Right ventricle myocardium superior (tissue), 1 donor: ENCODE measurements at regions not wholly inside any gene's neighbourhood (a gene's known extent, or its start where the extent isn't known, plus 50 kb on each side); places are given as distances from the start of the nearest gene placed in this dataset.

Experiments
- ATAC-seq: fragments of 200-7000 bp; cut with Tn5 transposase; one replicate; pipeline ENCODE4 v1.9.1; 2020; ENCODE audit warnings: mild to moderate bottlenecking; ENCODE audit not compliant: poor library complexity
- DNase-seq: peaks from one replicate; pipeline ENCODE4 v3.0.0-alpha.2; 2020
- intact Hi-C: fragments of 100-400 bp; cut with DNase I; formaldehyde crosslinking; loops from one replicate; pipeline ENCODE4 v1.11.2; 2022
- donor health status: DM: no; HTN: yes; CAD: no; lungs with severe emphysema.

DNA sequence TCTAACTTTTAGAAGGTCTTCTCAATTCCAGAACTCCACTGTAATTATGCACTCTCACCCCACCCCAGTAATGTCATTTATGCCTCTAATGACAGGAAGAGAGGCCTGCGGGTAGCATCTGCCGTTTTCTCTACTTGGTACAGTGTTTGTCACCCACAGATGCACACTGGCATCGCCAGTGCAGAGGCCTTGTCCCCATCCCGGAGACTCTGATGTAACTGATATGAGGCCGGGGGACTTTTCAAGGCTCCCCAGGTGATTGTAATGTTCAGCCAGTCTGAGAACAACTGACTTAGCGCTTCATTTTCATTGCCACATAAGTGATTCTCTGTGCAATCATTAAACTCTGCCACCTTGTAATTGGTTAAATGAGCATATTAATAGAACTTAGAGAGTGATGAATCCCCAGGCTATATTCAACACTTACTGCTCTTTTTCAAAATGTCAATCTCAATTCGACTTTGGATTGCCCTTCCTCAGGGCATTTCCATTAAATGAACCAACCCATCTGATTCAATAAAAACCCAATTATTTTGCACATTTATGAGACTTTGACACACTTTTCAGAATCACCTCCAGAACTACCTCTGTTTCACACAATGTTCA lies 113.2 kb downstream of the HERPUD2 start:
- DNase-seq, result no peak
- no peak for ATAC-seq
- intact Hi-C loops, result no loop called here

DNA sequence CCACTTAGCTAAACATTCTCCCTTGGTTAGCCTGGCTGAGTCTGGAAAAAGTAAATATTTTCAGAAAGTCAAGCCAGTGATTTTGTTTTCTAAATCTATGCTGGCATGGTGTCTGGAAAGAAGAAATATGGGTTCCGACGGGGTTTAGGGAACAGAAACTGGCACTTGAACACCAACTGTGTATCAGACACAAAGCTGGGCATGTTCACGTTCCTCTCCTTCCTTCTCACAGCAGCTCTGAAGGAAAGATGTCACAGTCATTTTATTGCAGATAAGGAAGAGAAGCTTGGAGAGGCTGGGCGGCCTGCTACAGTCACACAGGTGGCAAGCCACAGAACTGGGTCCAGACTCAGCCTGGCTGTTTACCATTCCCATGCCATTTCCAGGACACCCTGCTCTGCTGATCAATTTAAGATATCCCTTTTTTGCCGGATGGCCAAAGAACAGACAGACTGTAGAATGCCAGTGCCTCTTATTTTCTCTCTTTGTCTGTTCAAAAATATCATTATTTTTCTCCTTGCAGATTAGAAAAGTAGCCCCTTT lies 118.8 kb downstream of the HERPUD2 start:
- no peak for DNase-seq
- intact Hi-C loops, result no loop called here
- no peak for ATAC-seq

DNA sequence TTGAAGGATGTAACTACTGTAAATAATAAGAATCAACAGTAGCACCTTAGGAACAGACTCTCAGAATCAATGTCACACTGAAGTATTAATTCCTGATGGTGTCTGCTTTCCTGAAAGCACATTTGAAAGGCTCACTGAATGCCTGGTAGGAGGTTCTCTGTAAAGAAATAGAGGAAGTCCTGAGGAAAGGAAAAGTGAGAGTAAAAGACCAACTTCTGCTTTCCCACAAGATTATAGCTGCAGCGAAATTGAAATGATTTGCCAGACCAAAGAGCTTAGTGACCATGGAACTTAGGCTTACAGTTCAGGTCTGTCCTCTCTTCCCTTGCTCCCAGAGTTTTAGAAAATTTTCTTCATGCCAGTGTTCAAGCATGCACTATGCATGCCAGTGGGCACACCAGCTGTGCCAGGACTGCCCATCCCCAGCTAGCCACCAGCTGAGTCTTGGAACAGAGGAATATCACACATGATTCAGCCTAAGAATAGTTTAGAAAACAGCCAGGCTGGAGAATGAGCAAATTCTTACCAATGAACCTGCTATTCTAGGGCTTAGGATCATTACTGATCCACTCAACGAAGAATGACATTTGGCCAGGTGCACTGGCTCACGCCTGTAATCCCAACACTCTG lies 123.2 kb downstream of the HERPUD2 start:
- DNase-seq (no peak), ATAC-seq (peak; percentile 46)
- intact Hi-C loops, result no loop called here

DNA sequence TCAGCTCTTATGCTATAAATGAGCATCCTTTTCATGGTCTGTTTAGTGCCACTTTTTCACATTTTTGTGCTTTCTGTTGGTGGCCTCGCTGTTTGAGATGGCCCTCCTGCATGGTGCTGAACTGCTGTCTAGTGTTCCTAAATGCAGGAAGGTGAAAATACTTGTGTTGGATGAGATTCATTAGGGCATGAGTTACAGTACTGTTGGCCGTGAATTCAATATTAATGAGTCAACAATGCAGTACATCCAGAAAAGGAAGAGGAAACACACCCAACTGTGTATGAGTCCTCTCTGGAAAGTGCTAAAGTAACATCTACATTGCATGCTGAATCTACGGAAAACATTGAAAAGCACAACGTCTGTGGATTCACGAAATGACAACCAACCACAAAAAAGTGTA lies 124.0 kb downstream of the HERPUD2 start:
- DNase-seq (no peak), ATAC-seq (no peak)
- intact Hi-C loops, result no loop called here

DNA sequence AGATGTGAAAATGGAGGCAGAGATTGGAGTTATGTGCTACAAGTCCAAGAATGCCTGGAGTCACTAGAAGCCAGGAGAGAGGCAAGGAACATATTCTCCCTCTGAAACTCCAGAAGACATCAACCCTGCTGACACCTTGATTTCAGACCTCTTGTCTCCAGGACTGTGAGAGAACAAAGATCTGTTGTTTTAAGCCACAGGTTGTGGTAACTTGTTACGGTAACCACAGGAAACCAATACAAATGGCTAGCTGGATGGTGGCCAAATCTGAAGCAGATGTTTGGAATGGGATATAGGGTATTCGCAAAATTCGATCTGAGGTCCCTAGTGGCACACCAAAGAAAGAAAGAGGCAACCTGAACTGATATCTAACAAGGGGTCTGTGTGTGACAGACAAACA lies 129.0 kb downstream of the HERPUD2 start:
- DNase-seq, result no peak
- no peak for ATAC-seq
- intact Hi-C loops, result no loop called here

DNA sequence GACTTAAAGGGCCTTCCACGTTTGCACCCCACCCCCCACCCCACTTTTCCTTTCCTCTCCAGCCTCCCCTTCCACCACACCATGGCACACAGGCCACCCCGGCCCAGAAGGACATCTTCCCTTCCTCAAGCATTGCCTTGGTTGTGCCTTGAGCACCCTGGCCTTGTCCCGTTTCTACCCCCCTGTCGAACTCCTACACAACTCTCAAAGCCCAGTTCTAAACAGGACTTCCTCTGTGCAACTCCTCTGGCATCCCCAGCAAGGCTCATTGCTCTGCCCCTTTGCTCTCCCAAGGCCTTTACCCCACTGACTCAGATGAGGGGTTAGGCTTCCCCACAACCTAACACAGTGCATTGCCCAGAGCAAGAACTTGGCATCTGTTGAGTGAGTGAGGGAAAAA lies 136.1 kb downstream of the HERPUD2 start:
- no peak for ATAC-seq
- no peak for DNase-seq
- intact Hi-C loops, result no loop called here

DNA sequence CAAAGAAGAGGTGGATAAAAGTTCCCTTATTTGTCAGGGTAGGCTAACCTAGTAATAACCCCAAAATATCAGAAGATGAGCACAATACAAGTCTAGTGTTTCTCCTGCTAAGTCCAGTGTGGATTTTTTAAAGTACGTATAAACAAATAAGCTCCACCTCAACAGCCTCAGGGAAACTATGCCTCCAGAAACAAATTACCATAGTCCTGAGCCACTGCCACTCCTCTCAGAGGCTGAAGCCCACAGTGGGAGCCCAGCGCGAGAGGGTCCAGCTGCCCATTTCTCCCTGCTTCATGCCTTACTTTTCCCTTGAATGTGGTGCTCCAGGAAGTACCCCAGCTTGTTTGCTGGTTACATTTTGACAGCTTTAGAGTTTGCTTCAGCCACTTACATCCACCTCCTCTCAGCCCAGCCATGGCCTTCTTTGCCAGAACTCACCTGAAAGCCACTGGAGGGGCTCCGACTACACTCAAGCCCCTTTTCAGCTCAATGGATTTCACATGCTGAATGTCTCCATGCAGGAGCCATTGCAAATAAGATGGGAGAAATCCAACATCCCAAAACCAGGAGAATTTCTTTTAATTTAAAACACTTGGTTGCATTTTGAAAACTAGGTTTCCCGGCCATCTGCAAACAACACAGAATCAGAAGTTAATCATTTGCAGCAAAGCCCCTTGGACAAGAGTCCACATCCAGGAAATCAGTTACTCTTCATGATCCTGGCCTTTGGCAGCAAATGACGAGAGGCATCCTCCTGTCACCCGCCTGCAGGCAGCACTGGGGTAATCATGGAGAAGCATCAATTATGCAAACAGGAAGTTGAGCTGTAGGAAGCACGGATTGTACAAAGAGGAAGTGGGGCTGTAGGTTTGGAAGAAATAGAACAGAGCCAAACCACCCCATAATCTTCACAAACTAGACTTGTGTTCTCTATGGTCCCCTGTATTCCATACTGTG lies 138.1 kb downstream of the HERPUD2 start:
- no peak for DNase-seq
- no peak for ATAC-seq
- intact Hi-C loops, result no loop called here

DNA sequence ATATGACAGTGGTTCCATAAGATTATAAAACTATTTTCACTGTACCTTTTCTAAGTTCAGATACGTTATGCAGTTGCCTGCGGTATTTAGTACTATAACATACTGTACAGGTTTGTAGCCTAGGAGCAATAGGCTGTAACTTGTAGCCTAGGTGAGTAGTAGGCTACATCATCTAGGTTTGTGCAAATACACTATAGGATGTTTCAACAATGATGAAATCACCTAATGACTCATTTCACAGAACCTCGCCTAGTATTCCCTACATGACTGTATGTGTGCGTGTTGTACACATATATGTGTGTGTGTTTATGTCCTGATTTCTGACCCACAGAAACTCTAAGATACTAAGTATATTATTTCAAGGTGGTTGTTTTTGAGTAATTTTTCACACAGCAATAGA lies 139.0 kb downstream of the HERPUD2 start:
- intact Hi-C loops, result no loop called here
- no peak for DNase-seq
- ATAC-seq, result no peak

- DNase-seq (no peak), ATAC-seq (no peak)
- intact Hi-C loops, result no loop called here
Observed at GRCh38 chr7:35555386-35555785, 139.5 kb downstream of the HERPUD2 start.

DNA sequence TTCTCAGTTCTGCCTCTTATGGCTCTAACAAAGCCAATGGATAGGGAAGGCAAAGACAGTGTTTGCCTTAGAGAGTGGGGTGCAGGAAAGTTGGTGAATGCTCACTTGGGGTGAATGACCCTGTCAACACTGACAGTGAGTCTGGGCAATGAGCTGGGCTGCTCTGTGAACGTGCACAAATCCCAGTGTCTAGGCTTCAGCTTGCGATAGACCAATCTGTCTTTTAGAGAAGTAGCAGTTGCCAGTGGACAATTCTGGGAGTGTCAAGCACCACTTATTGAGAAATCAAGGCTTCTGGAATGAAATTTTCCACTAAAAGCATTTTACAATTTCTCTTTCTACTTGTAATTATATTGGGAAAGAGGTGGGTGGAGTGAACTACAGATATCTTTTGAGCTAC lies 141.4 kb downstream of the HERPUD2 start:
- DNase-seq, result no peak
- intact Hi-C loops, result no loop called here
- peak; percentile 53 for ATAC-seq

DNA sequence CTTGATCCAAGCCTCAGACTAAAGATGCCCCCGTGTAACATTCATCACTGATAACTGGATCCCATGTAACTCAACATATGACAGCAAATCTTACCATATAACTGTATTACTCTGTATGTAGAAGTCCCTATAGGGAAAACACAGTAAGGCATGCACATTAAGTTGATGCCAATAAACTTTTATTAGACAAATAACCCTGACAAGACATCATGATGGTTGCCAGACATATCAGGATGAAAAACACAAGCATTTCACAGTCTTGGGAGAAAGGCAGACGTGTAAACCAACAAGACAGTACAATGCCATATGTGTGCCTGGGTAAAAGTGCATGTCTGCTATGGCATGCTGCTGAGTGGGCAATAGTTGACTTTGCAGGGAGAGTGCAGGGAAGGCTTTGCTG lies 142.2 kb downstream of the HERPUD2 start:
- DNase-seq (no peak), ATAC-seq (no peak)

DNA sequence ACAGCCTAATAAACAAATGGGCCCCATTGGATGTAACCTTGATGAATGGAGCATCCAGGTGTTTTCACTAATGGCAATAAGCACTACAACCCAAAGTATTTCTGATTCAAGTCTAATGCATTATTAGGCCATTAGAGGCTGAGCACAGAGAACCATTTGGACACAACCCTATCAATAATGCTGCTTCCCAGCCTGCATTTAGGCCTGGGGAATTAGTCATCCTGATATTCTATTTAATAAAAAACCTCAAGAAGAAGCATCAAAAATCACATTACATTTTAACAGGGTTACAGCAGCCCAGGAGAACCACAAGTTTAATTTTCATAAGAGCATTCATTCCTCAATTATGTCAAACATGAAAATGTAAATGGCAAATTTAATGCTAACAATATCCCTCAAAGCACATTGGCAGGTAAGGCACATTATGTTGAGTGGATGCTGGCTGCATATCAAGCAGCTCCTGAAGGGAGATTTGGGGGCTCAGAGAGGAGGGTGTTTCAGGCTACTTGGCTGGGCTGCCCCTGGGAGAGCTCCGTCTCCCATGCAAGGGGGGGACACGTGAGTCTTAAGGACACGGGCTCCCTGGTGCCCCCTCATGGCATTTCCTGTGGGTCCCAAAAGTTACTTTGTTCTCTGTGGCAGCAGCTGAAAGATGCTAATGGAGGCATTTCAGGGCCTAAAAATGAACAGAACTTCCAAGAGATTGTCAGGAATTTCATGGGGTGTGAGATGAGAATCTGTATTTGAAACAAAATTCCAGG lies 143.4 kb downstream of the HERPUD2 start:
- DNase-seq (no peak), ATAC-seq (no peak)
- intact Hi-C loops, result no loop called here

More for the DNA sequence above, 142.2 kb downstream of the HERPUD2 start:
- intact Hi-C loops, result no loop called here

DNA sequence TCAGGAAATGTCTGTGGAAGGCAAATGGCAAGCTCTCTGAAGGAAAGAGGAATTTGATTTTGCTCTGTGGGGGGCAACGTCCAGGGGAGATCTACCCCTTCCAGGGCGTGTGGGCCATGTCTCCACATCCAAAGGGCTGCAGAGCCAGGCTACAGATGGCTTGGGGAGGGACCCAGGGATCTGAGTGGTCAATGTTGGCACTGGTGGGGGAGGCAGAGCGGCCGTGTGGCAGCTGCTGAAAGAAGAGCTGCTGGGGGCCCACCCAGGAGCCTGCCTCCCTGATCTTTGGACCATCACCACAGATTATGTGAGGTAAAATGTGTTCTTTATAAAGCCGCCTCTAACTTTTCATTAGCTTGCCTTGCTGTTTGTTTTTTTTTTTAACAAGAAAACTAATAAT lies 144.1 kb downstream of the HERPUD2 start:
- DNase-seq (no peak), ATAC-seq (no peak)
- intact Hi-C loops, result no loop called here

DNA sequence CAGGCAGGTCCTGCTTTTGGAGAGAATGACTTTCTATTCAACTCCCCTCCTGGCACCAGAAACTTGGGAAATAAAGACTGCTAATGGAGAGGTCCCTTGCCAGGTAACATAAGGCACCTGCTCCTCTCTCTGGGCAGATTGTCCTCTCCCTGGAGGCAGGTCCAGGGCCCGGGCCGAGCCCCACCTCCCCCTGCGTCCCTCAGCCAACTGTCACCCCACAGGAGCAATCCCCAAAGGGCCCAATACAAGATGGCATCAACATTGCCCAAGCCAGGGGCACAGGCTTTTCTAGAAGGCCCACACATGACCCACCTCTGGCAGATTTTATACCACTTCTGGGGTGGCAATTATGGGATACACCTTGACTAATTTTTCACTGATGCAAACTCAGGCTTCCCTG lies 145.2 kb downstream of the HERPUD2 start:
- no peak for DNase-seq
- no peak for ATAC-seq
- intact Hi-C loops, result no loop called here

DNA sequence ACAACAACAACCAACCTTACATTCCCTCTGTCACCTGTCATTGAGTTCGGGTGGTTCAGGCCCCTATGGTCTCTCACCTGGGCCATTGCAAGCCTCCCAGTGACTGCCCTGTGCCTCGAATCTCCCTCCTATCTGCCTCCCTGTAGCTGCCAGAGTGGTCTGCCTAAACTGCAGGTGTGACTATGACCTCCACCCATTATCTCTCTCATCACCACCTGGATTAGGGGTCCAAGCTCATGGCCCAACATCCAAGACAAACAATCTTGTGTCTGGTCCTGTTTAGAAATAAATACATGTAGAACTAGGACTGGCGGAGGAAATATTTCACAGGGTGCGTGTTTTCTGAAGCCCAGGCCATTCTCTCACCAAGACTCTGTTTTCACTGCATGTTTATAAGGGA lies 146.6 kb downstream of the HERPUD2 start:
- ATAC-seq (no peak), DNase-seq (no peak)
- intact Hi-C loops, result no loop called here

- intact Hi-C loops, result no loop called here
- no peak for ATAC-seq
Observed at GRCh38 chr7:35546691-35547429, 148.1 kb downstream of the HERPUD2 start.

GRCh38 chr7:35545831-35546230 lies 149.1 kb downstream of the HERPUD2 start:
- ATAC-seq (no peak), DNase-seq (no peak)
- intact Hi-C loops, result no loop called here

More at GRCh38 chr7:35546691-35547429, 148.1 kb downstream of the HERPUD2 start:
- DNase-seq, result no peak

DNA sequence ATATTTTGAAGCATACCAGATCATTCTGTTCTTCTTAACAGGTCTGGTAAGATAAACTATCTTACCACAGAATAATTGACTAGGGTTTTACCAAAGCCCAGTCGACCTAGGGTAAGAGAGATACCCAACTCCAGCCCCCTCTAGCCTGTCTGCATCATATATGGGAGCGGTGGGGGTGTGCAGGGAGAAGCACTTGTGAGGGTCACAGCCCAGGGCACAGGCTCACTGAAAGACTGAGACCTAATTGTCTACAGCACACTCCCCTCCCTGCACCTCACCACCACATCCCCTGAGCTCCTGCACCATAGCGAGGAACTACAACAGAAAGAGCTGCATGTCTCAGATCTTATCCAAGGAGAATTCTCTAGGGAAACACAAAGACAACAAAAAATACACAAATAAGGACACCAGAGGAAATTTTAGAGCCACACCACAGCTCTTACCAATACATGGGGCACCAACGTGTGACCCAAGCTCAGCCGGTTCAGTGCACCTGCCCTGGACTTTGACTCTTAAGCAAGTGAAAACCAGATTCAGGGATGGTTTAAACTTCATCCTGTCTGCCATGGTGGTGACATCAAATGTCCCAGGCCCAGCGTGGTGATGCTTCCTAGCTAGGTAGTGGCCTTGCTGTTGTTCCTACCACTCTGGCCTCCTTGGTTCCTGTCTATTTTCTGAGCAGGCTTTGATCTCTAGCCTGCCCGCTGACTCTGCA lies 150.8 kb downstream of the HERPUD2 start:
- no peak for ATAC-seq
- intact Hi-C loops, result no loop called here
- no peak for DNase-seq
